Gastrocnemius medialis (tissue), 4 donors: ENCODE measurements at regions not wholly inside any gene's neighbourhood (a gene's known extent, or its start where the extent isn't known, plus 50 kb on each side); places are given as distances from the start of the nearest gene placed in this dataset.
"Not testable (repeated sequence)": the region's sequence is repeated elsewhere in the genome, so short reads cannot be mapped to it uniquely, and the experiment has no call there.

Experiments
- ATAC-seq, 2 donors: fragments of 150-250 bp; one replicate each; pipeline ENCODE4 v1.9.1; 2016
- DNase-seq, 2 donors: peaks; one replicate each; pipeline ENCODE4 v3.0.0-alpha.2; 2019
- H3K27ac ChIP-seq, 4 donors: fragments of 200-600 bp; sonication (generic); 1 replicate in 1 of 4; 2 replicates in 3 of 4; pipeline ENCODE4 v1.5.1; 2016 to 2018; ENCODE audit warnings: mild to moderate bottlenecking in 2 of 4, moderate library complexity in 1 of 4
- H3K27me3 ChIP-seq, 3 donors: fragments of 200-600 bp; sonication (generic) in 2 of 3; 1 replicate in 1 of 3; 2 replicates in 2 of 3; pipeline versions ENCODE4 v1.5.1 to v1.6.0; 2016 to 2019; ENCODE audit warnings: mild to moderate bottlenecking in 1 of 3, moderate library complexity in 1 of 3
- H3K36me3 ChIP-seq, 2 donors: fragments of 200-600 bp; sonication (generic) in 1 of 2; one replicate each; pipeline ENCODE4 v1.5.1; 2017 to 2018
- H3K4me1 ChIP-seq, 2 donors: fragments of 200-600 bp; sonication (generic) in 1 of 2; one replicate each; pipeline ENCODE4 v1.5.1; 2016 to 2017; ENCODE audit warnings: mild to moderate bottlenecking in 2 of 2
- H3K4me3 ChIP-seq, 4 donors: fragments of 200-600 bp; sonication (generic) in 3 of 4; 1 replicate in 1 of 4; 2 replicates in 3 of 4; pipeline ENCODE4 v1.5.1; 2016 to 2019; ENCODE audit warnings: mild to moderate bottlenecking in 2 of 4
- H3K9me3 ChIP-seq, 3 donors: fragments of 200-600 bp; sonication (generic) in 2 of 3; 1 replicate in 1 of 3; 2 replicates in 2 of 3; pipeline ENCODE4 v1.5.1; 2016 to 2019
- POLR2A ChIP-seq, 2 donors: fragments of 450-650 bp; IDR thresholded peaks; one replicate each; pipeline ENCODE4 v1.6.1; 2017; ENCODE audit warnings: antibody characterized with exemption in 2 of 2, mild to moderate bottlenecking in 2 of 2, moderate library complexity in 2 of 2
- in situ Hi-C, 4 donors: fragments of 200-750 bp; cut with MboI; loops; one replicate each; pipeline versions ENCODE4 v1.15.0 to v1.8.0; 2017; ENCODE audit warnings: low sequenced_read_pairs in 4 of 4
- intact Hi-C: fragments of 100-400 bp; cut with DNase I; formaldehyde crosslinking; loops from one replicate; pipeline ENCODE4 v1.15.1; 2023; ENCODE audit warnings: low total_unique reads
- TF ChIP-seq, protein P1 (sequence below), 5 experiments: fragments of 450-650 bp in 3 of 5; fragments of 200-600 bp in 2 of 5; sonication (generic) in 2 of 5; IDR thresholded peaks in 4 of 5; conservative IDR thresholded peaks in 1 of 5; 1 replicate in 4 of 5; 2 replicates in 1 of 5; pipeline ENCODE4 v1.5.1; 2016 to 2019; ENCODE audit warnings: antibody characterized with exemption in 5 of 5, mild to moderate bottlenecking in 3 of 5, moderate library complexity in 3 of 5

DNA sequence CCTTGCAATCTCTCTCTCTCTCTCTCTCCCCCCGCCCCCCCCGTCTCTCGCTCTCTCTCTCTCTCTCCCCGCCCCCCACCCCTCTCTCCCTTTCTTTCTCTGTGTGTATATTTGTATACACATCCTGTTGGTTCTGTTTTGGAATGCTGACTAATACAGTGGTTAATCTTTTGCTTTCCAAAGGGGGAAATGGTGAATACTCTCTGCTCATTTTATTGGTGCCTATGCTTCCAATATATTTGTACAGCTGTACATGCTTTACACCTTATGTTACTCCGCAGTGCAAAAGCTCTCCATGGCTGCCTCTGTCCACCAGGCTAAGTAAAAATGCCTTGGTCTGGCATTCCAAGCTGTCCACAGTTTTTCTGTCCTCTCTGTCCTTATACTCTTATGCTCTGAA is 158.8 kb downstream of the RBMX2 start:
- H3K4me1 ChIP-seq, result no peaks in the 10 kb centered on the region
- TF ChIP-seq, protein P1, sequence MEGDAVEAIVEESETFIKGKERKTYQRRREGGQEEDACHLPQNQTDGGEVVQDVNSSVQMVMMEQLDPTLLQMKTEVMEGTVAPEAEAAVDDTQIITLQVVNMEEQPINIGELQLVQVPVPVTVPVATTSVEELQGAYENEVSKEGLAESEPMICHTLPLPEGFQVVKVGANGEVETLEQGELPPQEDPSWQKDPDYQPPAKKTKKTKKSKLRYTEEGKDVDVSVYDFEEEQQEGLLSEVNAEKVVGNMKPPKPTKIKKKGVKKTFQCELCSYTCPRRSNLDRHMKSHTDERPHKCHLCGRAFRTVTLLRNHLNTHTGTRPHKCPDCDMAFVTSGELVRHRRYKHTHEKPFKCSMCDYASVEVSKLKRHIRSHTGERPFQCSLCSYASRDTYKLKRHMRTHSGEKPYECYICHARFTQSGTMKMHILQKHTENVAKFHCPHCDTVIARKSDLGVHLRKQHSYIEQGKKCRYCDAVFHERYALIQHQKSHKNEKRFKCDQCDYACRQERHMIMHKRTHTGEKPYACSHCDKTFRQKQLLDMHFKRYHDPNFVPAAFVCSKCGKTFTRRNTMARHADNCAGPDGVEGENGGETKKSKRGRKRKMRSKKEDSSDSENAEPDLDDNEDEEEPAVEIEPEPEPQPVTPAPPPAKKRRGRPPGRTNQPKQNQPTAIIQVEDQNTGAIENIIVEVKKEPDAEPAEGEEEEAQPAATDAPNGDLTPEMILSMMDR (IDR thresholded peaks at IDR 0.05 in 4 of 5, conservative IDR thresholded peaks at IDR 0.05 in 1 of 5), result no peak
- TF ChIP-seq POLR2A (IDR thresholded peaks at IDR 0.05), result no peak
- H3K36me3 ChIP-seq, result no peaks in the 10 kb centered on the region
- in situ Hi-C loops, result no loop called here
- ATAC-seq (no peak), DNase-seq (no peak)
- no peak overlapping the region for H3K4me3 ChIP-seq
- H3K9me3 ChIP-seq, result no peaks in the 10 kb centered on the region
- H3K27me3 ChIP-seq, result no peaks in the 10 kb centered on the region
- H3K27ac ChIP-seq, result no peak overlapping the region
- intact Hi-C loops, result no loop called here

DNA sequence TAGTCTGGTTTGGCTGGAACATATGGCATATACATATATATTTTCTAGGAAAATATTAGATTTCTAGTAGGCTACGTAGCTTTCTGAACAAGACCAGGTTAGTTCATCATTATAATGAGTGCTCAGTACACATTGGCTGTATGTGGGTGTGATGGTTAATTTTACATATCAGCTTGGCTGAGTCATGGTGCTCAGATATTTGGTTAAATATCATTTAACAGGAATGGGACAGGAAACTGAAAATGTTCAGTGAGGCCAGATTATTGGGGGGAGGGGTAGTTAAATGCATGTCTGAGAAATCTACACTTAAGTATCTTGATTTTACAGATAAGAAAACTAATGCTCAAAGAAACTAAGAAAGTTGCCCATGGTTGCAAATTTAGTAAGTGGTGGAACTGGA is 160.1 kb downstream of the RBMX2 start:
- Histone ChIP-seq H3K27me3 (no peaks in the 10 kb centered on the region), H3K27ac (no peak overlapping the region), H3K4me3 (no peak overlapping the region), H3K36me3 (no peaks in the 10 kb centered on the region), H3K4me1 (no peaks in the 10 kb centered on the region), H3K9me3 (no peaks in the 10 kb centered on the region)
- ATAC-seq (no peak), DNase-seq (no peak)
- no peak for TF ChIP-seq POLR2A (IDR thresholded peaks at IDR 0.05)
- TF ChIP-seq, protein P1 (IDR thresholded peaks at IDR 0.05 in 4 of 5, conservative IDR thresholded peaks at IDR 0.05 in 1 of 5), result no peak
- in situ Hi-C loops (no loop called here), intact Hi-C loops (no loop called here)

DNA sequence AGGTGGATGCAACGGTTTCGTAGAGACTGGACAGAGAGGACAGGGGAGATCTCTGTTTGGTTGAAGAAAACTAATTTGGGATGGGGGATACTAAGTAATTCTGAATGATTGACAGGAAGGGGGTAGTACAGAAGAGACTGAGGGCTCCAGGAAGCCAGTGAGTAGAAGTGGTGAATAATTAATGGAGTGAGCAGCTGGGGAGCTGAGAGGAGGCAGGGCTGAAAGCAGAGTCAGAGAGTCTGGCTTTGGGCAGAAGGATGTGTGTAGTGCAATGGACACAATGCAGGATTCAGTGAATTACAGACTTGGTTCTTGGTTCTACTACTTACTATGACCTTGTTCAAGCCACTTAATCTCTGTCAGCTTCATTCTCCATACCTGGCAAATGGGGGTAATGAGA is 161.7 kb downstream of the RBMX2 start:
- TF ChIP-seq, protein P1 (IDR thresholded peaks at IDR 0.05 in 4 of 5, conservative IDR thresholded peaks at IDR 0.05 in 1 of 5), result no peak
- no peak for TF ChIP-seq POLR2A (IDR thresholded peaks at IDR 0.05)
- DNase-seq (no peak), ATAC-seq (no peak)
- Histone ChIP-seq H3K27me3 (no peaks in the 10 kb centered on the region), H3K27ac (no peak overlapping the region), H3K9me3 (no peaks in the 10 kb centered on the region), H3K36me3 (no peaks in the 10 kb centered on the region), H3K4me3 (no peak overlapping the region), H3K4me1 (no peaks in the 10 kb centered on the region)
- in situ Hi-C loops, result no loop called here
- intact Hi-C loops, result no loop called here

DNA sequence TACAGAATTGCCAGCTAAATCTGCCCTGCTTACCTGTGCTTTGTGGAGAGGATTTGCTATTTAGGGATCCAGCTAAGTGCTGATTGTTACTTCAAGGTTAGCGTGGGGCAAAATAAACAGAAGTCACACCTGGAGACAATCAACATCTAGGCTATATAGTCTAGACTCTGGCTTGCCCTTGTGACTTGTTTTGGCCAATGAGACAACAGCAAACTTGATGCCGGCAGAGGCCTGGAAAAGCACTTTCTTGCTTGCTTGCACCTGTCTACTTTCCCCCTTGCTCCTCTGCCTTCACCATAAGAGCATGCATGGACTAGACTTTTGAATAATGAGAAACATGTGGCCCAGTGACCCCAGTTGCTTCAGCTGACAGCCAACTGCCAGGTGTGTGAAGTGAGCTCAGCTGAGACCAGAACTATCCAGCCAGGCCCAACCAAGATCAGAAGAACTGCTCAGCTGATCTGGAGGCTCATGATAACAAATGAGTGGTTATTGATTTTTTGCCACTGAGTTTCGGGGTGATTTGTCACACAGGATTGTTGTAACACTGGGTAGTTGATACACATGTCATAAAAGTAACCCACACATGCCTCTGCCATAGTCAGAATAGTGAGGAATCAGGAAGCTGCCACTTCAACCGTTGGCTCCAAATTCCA is 164.4 kb downstream of the RBMX2 start:
- Histone ChIP-seq H3K4me1 (no peaks in the 10 kb centered on the region), H3K27me3 (no peaks in the 10 kb centered on the region), H3K36me3 (no peaks in the 10 kb centered on the region), H3K9me3 (no peaks in the 10 kb centered on the region), H3K4me3 (no peak overlapping the region), H3K27ac (no peak overlapping the region)
- ATAC-seq (no peak), DNase-seq (no peak)
- intact Hi-C loops, result no loop called here
- TF ChIP-seq, protein P1 (IDR thresholded peaks at IDR 0.05 in 4 of 5, conservative IDR thresholded peaks at IDR 0.05 in 1 of 5), result no peak
- no peak for TF ChIP-seq POLR2A (IDR thresholded peaks at IDR 0.05)
- in situ Hi-C loops, result no loop called here

DNA sequence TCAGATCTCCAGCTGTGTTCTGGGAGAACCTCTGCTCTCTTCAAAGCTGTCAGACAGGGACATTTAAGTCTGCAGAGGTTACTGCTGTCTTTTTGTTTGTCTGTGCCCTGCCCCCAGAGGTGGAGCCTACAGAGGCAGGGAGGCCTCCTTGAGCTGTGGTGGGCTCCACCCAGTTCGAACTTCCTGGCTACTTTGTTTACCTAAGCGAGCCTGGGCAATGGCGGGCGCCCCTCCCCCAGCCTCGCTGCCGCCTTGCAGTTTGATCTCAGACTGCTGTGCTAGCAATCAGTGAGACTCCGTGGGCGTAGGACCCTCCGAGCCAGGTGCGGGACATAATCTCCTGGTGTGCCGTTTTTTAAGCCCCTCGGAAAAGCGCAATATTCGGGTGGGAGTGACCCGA is 171.2 kb downstream of the RBMX2 start:
- H3K27ac ChIP-seq, intact Hi-C loops, ATAC-seq, H3K36me3 ChIP-seq, H3K9me3 ChIP-seq, H3K27me3 ChIP-seq, DNase-seq, H3K4me1 ChIP-seq, H3K4me3 ChIP-seq: not testable (repeated sequence)
- in situ Hi-C loops, result loop anchor here in 1 of 4 donors (10.0 kb wide), 1 partner anchor 342 kb away; no protein-coding TSS in a partner anchor
